Activated T-cell treated with anti-CD3 and anti-CD28 coated beads for 48 hours (primary cell): ENCODE measurements at regions not wholly inside any gene's neighbourhood (a gene's known extent, or its start where the extent isn't known, plus 50 kb on each side); places are given as distances from the start of the nearest gene placed in this dataset.

Source experiments
- DNase-seq: peaks from one replicate; pipeline ENCODE4 v3.0.0-alpha.2; 2020; ENCODE audit warnings: low read depth

GRCh38 chr3:31384117-31384516 is 148.6 kb upstream of the STT3B start:
- no peak for DNase-seq

GRCh38 chr3:31389939-31390338 is 142.8 kb upstream of the STT3B start:
- no peak for DNase-seq

GRCh38 chr3:31390466-31390865 is 142.3 kb upstream of the STT3B start:
- DNase-seq: no peak

- no peak for DNase-seq
Measured at GRCh38 chr3:31391150-31391549, 141.6 kb upstream of the STT3B start.

GRCh38 chr3:31392568-31392967 is 140.2 kb upstream of the STT3B start:
- DNase-seq: no peak

GRCh38 chr3:31399271-31399670 is 133.5 kb upstream of the STT3B start:
- no peak for DNase-seq

- DNase-seq: no peak
Measured at GRCh38 chr3:31402117-31402516, 130.6 kb upstream of the STT3B start.

- DNase-seq: no peak
Measured at GRCh38 chr3:31403197-31403596, 129.5 kb upstream of the STT3B start.

GRCh38 chr3:31404871-31405270 is 127.9 kb upstream of the STT3B start:
- no peak for DNase-seq

- DNase-seq: no peak
Measured at GRCh38 chr3:31405515-31405914, 127.2 kb upstream of the STT3B start.

- no peak for DNase-seq
Measured at GRCh38 chr3:31406896-31407295, 125.8 kb upstream of the STT3B start.

GRCh38 chr3:31407665-31408064 is 125.1 kb upstream of the STT3B start:
- DNase-seq: no peak

GRCh38 chr3:31408720-31409119 is 124.0 kb upstream of the STT3B start:
- DNase-seq: no peak

- DNase-seq: no peak
Measured at GRCh38 chr3:31409389-31409788, 123.3 kb upstream of the STT3B start.

- no peak for DNase-seq
Measured at GRCh38 chr3:31409866-31410265, 122.9 kb upstream of the STT3B start.

- no peak for DNase-seq
Measured at GRCh38 chr3:31410411-31410810, 122.3 kb upstream of the STT3B start.

- no peak for DNase-seq
Measured at GRCh38 chr3:31412832-31413231, 119.9 kb upstream of the STT3B start.

- DNase-seq: no peak
Measured at GRCh38 chr3:31413515-31413914, 119.2 kb upstream of the STT3B start.

GRCh38 chr3:31416980-31417379 is 115.7 kb upstream of the STT3B start:
- no peak for DNase-seq

- DNase-seq: no peak
Measured at GRCh38 chr3:31417486-31417885, 115.2 kb upstream of the STT3B start.

GRCh38 chr3:31420311-31420710 is 112.4 kb upstream of the STT3B start:
- DNase-seq: no peak

GRCh38 chr3:31421314-31422048 is 111.2 kb upstream of the STT3B start:
- no peak for DNase-seq

- no peak for DNase-seq
Measured at GRCh38 chr3:31422237-31422636, 110.5 kb upstream of the STT3B start.

GRCh38 chr3:31423482-31423881 is 109.2 kb upstream of the STT3B start:
- no peak for DNase-seq
